ENCODE measurements at regions not wholly inside any gene's neighbourhood (a gene's known extent, or its start where the extent isn't known, plus 50 kb on each side); places are given as distances from the start of the nearest gene placed in this dataset.

DNA sequence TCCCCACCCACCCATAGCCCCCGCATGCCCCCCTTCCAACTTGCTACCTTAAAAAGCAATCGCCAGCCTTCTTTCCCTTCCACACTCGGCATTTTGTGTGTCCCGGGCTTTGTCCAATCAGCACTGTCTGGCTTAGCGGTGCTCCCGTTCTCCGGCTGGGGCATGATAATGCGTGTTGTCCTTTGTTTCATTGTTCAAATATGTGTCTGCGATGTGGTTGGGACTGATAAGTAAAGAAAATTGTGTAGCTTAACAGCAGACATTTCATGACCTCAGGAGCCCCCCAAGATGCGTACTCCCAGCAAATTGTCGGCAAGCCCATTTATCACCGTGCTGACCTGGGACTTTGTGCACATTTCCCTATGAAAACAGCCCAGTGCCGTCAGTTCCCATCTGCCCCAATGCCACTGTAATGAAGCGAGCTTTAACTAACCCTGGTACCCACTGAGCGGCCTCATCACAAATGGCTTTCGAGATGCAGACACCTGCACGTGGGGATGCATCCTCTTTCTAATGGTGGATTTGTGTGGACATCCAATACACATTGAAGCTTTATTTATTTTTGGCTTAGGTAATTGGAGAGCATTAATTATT, 167.0 kb upstream of the E2F8 start (continued):
- TF ChIP-seq ZNF79 (CRISPR knock-in tag; IDR thresholded peaks at IDR 0.05; ENCODE audit: low read depth) = no peak

DNA sequence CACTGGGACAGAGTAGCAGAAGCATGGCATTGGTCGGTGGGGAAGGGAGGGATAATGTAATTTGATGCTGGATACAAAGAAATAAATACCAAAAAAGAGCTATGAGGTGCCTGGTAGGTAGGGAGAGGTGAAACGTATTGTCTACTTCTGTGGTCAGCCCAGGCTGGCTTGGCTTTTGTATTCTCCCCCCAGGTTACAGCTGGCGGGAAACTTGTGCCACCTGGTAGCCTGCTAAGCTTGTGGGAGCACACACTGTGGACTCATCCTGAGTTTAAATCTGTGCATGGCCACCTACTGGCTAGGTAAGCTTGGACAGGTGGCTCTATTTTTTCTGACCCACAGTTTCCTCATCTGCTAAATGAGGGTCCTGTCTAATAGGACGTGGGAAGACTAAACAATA, 165.2 kb upstream of the E2F8 start:
- H3K9ac ChIP-seq (ENCODE audit: insufficient read depth in 1 of 2, low read depth in 2 of 2, low read length in 2 of 2) = no peak overlapping the region
- H3K27me3 ChIP-seq (ENCODE audit: control insufficient read depth in 2 of 2, insufficient read depth in 2 of 2, low read length in 2 of 2) = peaks cover 8 to 35% of the 10 kb centered on the region in 2 experiments; a peak in 4 of 5 replicates
- intact Hi-C loops (cut with micrococcal nuclease) (no loop called here), in situ Hi-C loops (cut with MboI) (no loop called here)
- H3K36me3 ChIP-seq (ENCODE audit: control insufficient read depth, insufficient read depth, low read length) = no peaks in the 10 kb centered on the region
- H3K4me2 ChIP-seq (ENCODE audit: insufficient read depth, low read length) = no peak overlapping the region
- no peak overlapping the region for H2AFZ ChIP-seq (ENCODE audit: low read depth, low read length)
- no peaks in the 10 kb centered on the region for H3K79me2 ChIP-seq (ENCODE audit: control insufficient read depth, insufficient read depth, low read length)
- no peak overlapping the region for H3K27ac ChIP-seq (ENCODE audit: extremely low read depth, low read depth, low read length)
- ChIA-PET CTCF (ENCODE audit: low intra/inter-chr PET ratio) (no interaction called here), POLR2A (interaction anchor here (0.6 kb wide), 1 partner anchor 53 kb away, joined by 3 read pairs; no protein-coding TSS in a partner anchor)
- H3K9me1 ChIP-seq (ENCODE audit: control insufficient read depth, insufficient read depth, low read length) = no peaks in the 10 kb centered on the region
- H3K4me3 ChIP-seq = no peak overlapping the region
- TF ChIP-seq HSF4 (CRISPR knock-in tag; IDR thresholded peaks at IDR 0.05; ENCODE audit: borderline replicate concordance) (no peak), RHOXF2B (CRISPR knock-in tag; conservative IDR thresholded peaks at IDR 0.05) (no peak), ZNF23 (CRISPR knock-in tag; IDR thresholded peaks at IDR 0.05) (no peak)
- DNase-seq (ENCODE audit: extremely low read depth in 1 of 4, low spot score in 3 of 4) = no peak
- FAIRE-seq = no peak
- no peaks in the 10 kb centered on the region for H4K20me1 ChIP-seq (replicated peaks; ENCODE audit: control insufficient read depth, insufficient read depth, low read length)
- BruUV-seq (replicated peaks) = no TSS peak
- no peaks in the 10 kb centered on the region for H3K4me1 ChIP-seq (replicated peaks in 1 of 2; ENCODE audit: control insufficient read depth in 2 of 2, insufficient read depth in 2 of 2, low read length in 2 of 2)
- 0% methylated on average over 4 of the region's 4 CpGs for WGBS (ENCODE audit: insufficient coverage, low coverage, missing lambda C conversion rate)
- no peak for ATAC-seq
- no peaks in the 10 kb centered on the region for H3K9me3 ChIP-seq (replicated peaks; ENCODE audit: control insufficient read depth, insufficient read depth, low read depth, low read length)

DNA sequence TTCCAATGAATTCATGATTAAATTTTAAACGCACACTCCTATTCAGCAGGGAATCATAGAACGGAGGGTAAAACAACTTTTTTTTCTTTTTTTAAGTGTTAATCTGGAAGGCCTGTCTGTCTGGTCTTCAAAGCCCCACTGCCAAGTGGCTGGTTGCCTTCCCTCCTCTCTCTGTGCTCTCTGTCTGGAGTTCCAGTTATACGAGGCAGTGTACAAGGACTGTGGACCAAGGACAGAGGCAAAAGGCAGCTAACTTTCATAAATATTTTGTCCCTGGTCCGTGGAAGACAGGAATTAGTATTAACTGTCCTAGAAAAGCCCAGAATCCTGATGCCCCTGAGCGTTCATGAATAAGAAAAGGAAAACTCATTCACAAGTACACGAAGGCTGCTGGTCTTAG, 164.0 kb upstream of the E2F8 start:
- ATAC-seq (no peak), DNase-seq (ENCODE audit: extremely low read depth in 1 of 4, low spot score in 3 of 4) (no peak), FAIRE-seq (no peak)
- intact Hi-C loops (cut with micrococcal nuclease) = no loop called here
- Histone ChIP-seq H3K9ac (ENCODE audit: insufficient read depth in 1 of 2, low read depth in 2 of 2, low read length in 2 of 2) (no peak overlapping the region), H3K4me3 (no peak overlapping the region), H4K20me1 (replicated peaks; ENCODE audit: control insufficient read depth, insufficient read depth, low read length) (no peaks in the 10 kb centered on the region), H3K27me3 (ENCODE audit: control insufficient read depth in 2 of 2, insufficient read depth in 2 of 2, low read length in 2 of 2) (peaks cover 8 to 33% of the 10 kb centered on the region in 2 experiments; a peak in 4 of 5 replicates), H3K4me1 (replicated peaks in 1 of 2; ENCODE audit: control insufficient read depth in 2 of 2, insufficient read depth in 2 of 2, low read length in 2 of 2) (no peaks in the 10 kb centered on the region), H3K9me3 (replicated peaks; ENCODE audit: control insufficient read depth, insufficient read depth, low read depth, low read length) (no peaks in the 10 kb centered on the region), H3K4me2 (ENCODE audit: insufficient read depth, low read length) (no peak overlapping the region), H2AFZ (ENCODE audit: low read depth, low read length) (no peak overlapping the region), H3K27ac (ENCODE audit: extremely low read depth, low read depth, low read length) (no peak overlapping the region), H3K9me1 (ENCODE audit: control insufficient read depth, insufficient read depth, low read length) (no peaks in the 10 kb centered on the region), H3K79me2 (ENCODE audit: control insufficient read depth, insufficient read depth, low read length) (no peaks in the 10 kb centered on the region), H3K36me3 (ENCODE audit: control insufficient read depth, insufficient read depth, low read length) (no peaks in the 10 kb centered on the region)
- CTCF ChIA-PET (ENCODE audit: low intra/inter-chr PET ratio) = no interaction called here
- in situ Hi-C loops (cut with MboI) = no loop called here
- POLR2A ChIA-PET = no interaction called here
- 0% methylated on average over 6 of the region's 6 CpGs for WGBS (ENCODE audit: insufficient coverage, low coverage, missing lambda C conversion rate)
- no TSS peak for BruUV-seq (replicated peaks)
- TF ChIP-seq ETV1 (tag; conservative IDR thresholded peaks at IDR 0.05; ENCODE audit: low read depth) = no peak
- no peak for TF ChIP-seq SMARCA4 (IDR thresholded peaks at IDR 0.05)
- no peak for TF ChIP-seq EGR1 (conservative IDR thresholded peaks at IDR 0.05)
- TF ChIP-seq, protein P1, sequence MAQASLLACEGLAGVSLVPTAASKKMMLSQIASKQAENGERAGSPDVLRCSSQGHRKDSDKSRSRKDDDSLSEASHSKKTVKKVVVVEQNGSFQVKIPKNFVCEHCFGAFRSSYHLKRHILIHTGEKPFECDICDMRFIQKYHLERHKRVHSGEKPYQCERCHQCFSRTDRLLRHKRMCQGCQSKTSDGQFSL (CRISPR knock-in tag; IDR thresholded peaks at IDR 0.05) = no peak
- TF ChIP-seq, protein P1 (tag; IDR thresholded peaks at IDR 0.05) = no peak
- no peak for TF ChIP-seq ZNF134 (CRISPR knock-in tag; conservative IDR thresholded peaks at IDR 0.05)
- TF ChIP-seq ZNF143 (CRISPR knock-in tag; IDR thresholded peaks at IDR 0.05) = no peak
- no peak for TF ChIP-seq HIVEP1 (CRISPR knock-in tag; IDR thresholded peaks at IDR 0.05)
- no peak for TF ChIP-seq POLR2B (IDR thresholded peaks at IDR 0.05; ENCODE audit: low read depth, partially characterized antibody)
- no peak for TF ChIP-seq RAD51 (IDR thresholded peaks at IDR 0.05; ENCODE audit: borderline replicate concordance, low read depth)
- TF ChIP-seq TCF3 (CRISPR knock-in tag; IDR thresholded peaks at IDR 0.05) = no peak
- TF ChIP-seq MBD2 (IDR thresholded peaks at IDR 0.05; ENCODE audit: borderline replicate concordance, low read depth) = no peak
- no peak for TF ChIP-seq DNMT1 (IDR thresholded peaks at IDR 0.05)
- TF ChIP-seq PTRF (tag; IDR thresholded peaks at IDR 0.05) = no peak
